ACC112 (cell line): ENCODE measurements at regions not wholly inside any gene's neighbourhood (a gene's known extent, or its start where the extent isn't known, plus 50 kb on each side); places are given as distances from the start of the nearest gene placed in this dataset.

Experiments
- H2AFZ ChIP-seq: fragments of 200-600 bp; sonication (generic); one replicate; pipeline ENCODE4 v1.6.0; 2017; ENCODE audit warnings: antibody characterized with exemption, low read length; ENCODE audit not compliant: unreplicated experiment
- H3K27ac ChIP-seq: fragments of 200-600 bp; sonication (generic); 2 replicates; pipeline ENCODE4 v1.5.1; 2014; ENCODE audit warnings: low read depth, mild to moderate bottlenecking, antibody characterized with exemption, low read length, moderate library complexity
- H3K27me3 ChIP-seq: fragments of 200-600 bp; sonication (generic); 2 replicates; pipeline ENCODE4 v1.6.1; 2014; ENCODE audit warnings: mild to moderate bottlenecking, antibody characterized with exemption, low read length, moderate library complexity, mixed read lengths; ENCODE audit not compliant: insufficient read depth
- H3K36me3 ChIP-seq: fragments of 200-600 bp; sonication (generic); 2 replicates; pipeline ENCODE4 v1.6.1; 2016; ENCODE audit warnings: mild to moderate bottlenecking, antibody characterized with exemption, low read length, moderate library complexity, mixed read lengths; ENCODE audit not compliant: insufficient read depth
- H3K4me1 ChIP-seq: fragments of 200-600 bp; sonication (generic); one replicate; pipeline ENCODE4 v1.6.1; 2016; ENCODE audit warnings: low read length, mixed read lengths; ENCODE audit not compliant: insufficient read depth, unreplicated experiment, control insufficient read depth
- H3K4me3 ChIP-seq: fragments of 200-600 bp; sonication (generic); 2 replicates; pipeline ENCODE4 v1.5.1; 2014; ENCODE audit warnings: mild to moderate bottlenecking, low read depth, low read length
- H3K79me2 ChIP-seq: fragments of 200-600 bp; sonication (generic); one replicate; pipeline ENCODE4 v1.6.0; 2016; ENCODE audit warnings: low read length; ENCODE audit not compliant: control insufficient read depth, unreplicated experiment, insufficient read depth

DNA sequence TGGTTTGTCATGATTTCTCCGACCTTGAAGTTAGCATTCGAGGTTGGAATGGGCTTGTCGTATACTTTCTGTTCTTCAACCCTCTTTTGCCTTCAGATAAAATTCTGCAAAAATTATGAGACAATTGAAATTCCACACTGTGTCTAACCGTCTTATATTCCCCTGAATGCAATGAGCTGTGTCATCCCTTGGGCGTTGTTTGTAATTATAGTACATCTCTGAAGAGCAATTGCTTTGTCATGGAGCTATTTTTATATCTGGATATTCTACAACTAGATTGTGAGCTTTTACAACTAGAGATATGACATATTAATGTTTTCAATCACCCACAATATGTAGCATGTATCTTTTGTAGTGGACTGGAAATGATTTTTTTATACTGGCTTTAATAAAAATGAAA lies 631.8 kb upstream of the SLC10A2 start:
- no peaks in the 10 kb centered on the region for H3K79me2 ChIP-seq
- no peaks in the 10 kb centered on the region for H3K4me1 ChIP-seq
- no peaks in the 10 kb centered on the region for H3K27me3 ChIP-seq
- H3K27ac ChIP-seq: no peak overlapping the region
- H3K4me3 ChIP-seq: no peak overlapping the region
- no peaks in the 10 kb centered on the region for H3K36me3 ChIP-seq
- H2AFZ ChIP-seq: no peak overlapping the region

DNA sequence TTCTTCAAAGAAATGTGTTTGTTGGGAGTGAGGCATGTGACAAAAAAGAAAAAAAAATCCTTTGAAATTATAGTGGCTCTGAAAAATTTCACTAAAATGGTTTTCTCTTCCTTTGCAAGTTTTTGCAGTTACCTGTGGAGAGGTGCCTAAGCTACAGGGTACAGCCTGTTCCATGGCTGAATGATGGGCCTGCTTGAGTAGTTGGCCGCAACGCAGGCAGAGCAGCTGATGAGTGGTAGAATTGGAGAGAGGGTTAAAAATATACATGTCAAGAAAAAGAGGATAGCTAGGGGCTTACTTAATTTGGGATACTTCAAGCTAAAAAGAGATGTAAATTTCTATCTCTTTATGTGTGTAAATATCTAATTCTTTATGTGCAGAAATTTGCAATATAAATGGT lies 629.1 kb upstream of the SLC10A2 start:
- Histone ChIP-seq H3K27ac (no peak overlapping the region), H3K36me3 (no peaks in the 10 kb centered on the region), H3K79me2 (no peaks in the 10 kb centered on the region), H2AFZ (no peak overlapping the region), H3K27me3 (no peaks in the 10 kb centered on the region), H3K4me3 (no peak overlapping the region), H3K4me1 (no peaks in the 10 kb centered on the region)

DNA sequence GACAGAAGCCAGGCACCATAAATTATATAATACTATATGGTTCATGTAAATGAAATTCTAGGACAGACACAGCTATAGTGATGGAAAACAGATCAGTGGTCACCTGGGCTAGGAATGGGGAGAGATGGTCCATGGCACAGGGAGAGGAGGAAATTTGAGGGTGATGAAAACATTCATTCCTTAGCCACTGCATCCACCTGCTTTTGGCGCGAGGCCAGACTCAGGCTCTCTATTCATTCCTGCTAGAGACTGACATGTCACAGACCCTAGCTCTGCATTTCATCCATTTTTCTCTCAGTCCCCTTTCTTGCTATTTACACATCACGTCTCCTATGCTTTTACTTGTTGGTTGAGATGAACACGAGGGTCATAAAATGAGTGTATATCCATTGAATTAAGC lies 628.3 kb upstream of the SLC10A2 start:
- H3K27me3 ChIP-seq: no peaks in the 10 kb centered on the region
- no peaks in the 10 kb centered on the region for H3K79me2 ChIP-seq
- H3K4me1 ChIP-seq: no peaks in the 10 kb centered on the region
- no peaks in the 10 kb centered on the region for H3K36me3 ChIP-seq
- no peak overlapping the region for H3K4me3 ChIP-seq
- H2AFZ ChIP-seq: no peak overlapping the region
- no peak overlapping the region for H3K27ac ChIP-seq

DNA sequence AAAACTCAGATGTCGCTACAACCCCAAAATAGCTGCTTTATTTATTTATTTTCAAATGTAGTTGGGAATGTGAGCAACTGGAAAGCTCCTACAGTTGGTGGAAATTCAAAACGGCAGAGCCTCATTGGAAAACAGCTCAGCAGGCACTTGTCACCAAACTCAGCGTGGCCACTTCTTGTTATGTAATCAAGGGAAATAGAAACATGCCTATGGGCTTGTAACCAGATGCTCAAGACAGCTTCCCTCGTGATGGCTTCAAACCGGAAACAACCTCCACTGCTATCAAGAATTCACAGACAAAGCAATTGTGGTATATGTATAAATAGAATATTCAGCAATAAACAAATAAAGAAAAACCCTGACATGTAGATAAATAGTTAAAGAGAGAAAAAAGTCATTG lies 627.8 kb upstream of the SLC10A2 start:
- no peak overlapping the region for H2AFZ ChIP-seq
- H3K27ac ChIP-seq: no peak overlapping the region
- no peaks in the 10 kb centered on the region for H3K36me3 ChIP-seq
- H3K79me2 ChIP-seq: no peaks in the 10 kb centered on the region
- no peak overlapping the region for H3K4me3 ChIP-seq
- H3K4me1 ChIP-seq: no peaks in the 10 kb centered on the region
- no peaks in the 10 kb centered on the region for H3K27me3 ChIP-seq

DNA sequence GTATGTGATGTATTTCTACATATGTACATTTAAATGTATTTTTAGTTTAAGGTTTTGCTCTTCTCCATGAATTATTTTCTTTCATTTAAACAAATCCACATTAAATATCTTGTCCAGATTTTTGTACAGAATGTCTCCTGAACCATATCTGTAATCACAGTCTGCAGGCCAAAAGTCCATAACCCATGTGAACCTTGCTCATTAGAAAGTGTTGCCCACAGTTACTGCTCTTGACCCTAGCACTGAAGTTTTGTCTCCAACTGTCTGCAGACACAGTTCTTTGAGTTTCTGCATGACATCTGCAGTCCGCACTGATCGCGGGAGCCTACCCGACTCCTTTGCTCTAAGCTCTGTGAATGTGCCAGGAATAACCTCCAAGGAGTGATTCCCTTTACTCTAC lies 626.2 kb upstream of the SLC10A2 start:
- no peaks in the 10 kb centered on the region for H3K79me2 ChIP-seq
- H2AFZ ChIP-seq: no peak overlapping the region
- no peak overlapping the region for H3K27ac ChIP-seq
- no peaks in the 10 kb centered on the region for H3K4me1 ChIP-seq
- no peaks in the 10 kb centered on the region for H3K27me3 ChIP-seq
- H3K4me3 ChIP-seq: no peak overlapping the region
- H3K36me3 ChIP-seq: no peaks in the 10 kb centered on the region

DNA sequence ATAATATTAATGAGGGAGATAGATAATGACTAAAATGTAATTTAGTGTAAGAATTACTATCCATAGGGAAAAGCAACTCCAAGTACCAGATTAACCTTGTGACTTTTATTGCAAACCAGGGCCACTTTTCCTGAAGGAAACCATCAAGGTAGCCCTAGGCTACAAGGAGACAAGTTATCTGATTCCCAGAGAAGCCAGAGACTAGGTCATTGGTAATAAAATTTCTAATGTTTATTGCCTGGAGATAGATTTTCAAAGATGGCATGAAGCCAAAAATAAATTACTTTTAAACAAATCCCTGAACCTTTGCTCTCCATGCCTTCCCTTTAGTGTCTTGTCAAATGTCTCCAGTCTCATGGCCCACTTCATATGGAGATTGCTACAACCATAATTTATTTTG lies 610.1 kb upstream of the SLC10A2 start:
- no peak overlapping the region for H3K27ac ChIP-seq
- H3K36me3 ChIP-seq: no peaks in the 10 kb centered on the region
- H3K79me2 ChIP-seq: no peaks in the 10 kb centered on the region
- H3K27me3 ChIP-seq: no peaks in the 10 kb centered on the region
- no peak overlapping the region for H2AFZ ChIP-seq
- H3K4me3 ChIP-seq: no peak overlapping the region
- no peaks in the 10 kb centered on the region for H3K4me1 ChIP-seq

DNA sequence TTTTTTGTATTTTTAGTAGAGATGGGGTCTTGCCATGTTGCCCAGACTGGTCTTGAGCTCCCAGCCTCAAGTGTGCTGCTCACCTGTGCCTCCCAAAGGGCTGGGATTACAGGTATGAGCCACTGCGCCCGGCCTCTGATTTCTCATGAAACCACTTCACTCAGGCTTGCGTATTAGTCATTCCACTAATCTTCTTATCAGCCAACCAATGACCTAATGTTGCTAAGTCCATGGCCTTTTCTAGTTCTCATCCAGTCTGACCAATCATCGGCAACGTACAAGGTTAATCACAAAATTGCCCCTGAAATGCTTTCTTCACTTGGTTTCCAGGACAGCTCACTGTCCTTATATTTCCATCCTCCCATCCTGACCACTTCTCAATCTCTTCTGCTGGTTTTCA lies 605.3 kb upstream of the SLC10A2 start:
- Histone ChIP-seq H3K4me3 (no peak overlapping the region), H2AFZ (no peak overlapping the region), H3K4me1 (no peaks in the 10 kb centered on the region), H3K27ac (no peak overlapping the region), H3K36me3 (no peaks in the 10 kb centered on the region), H3K27me3 (no peaks in the 10 kb centered on the region), H3K79me2 (no peaks in the 10 kb centered on the region)

DNA sequence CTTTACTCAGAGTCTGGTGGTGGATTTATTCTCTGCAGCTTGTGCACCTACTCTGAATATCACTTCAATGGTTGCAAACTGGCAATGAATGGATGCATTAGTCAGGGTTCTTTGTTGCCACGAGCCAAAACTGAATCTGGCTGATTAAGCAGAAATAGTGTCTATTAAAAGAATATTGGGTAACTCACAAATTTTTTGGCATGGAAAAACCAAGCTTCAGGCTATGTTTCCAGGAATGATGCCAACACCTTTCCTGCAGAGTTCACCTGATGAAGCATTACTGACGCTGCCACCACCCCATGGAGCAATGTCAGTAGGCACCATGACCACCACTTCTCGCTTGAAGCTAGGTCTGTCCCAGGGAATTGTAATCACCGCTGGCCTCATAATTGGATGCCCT lies 597.8 kb upstream of the SLC10A2 start:
- Histone ChIP-seq H3K4me3 (no peak overlapping the region), H3K27me3 (no peaks in the 10 kb centered on the region), H3K4me1 (no peaks in the 10 kb centered on the region), H3K79me2 (no peaks in the 10 kb centered on the region), H3K27ac (no peak overlapping the region), H3K36me3 (no peaks in the 10 kb centered on the region), H2AFZ (no peak overlapping the region)

DNA sequence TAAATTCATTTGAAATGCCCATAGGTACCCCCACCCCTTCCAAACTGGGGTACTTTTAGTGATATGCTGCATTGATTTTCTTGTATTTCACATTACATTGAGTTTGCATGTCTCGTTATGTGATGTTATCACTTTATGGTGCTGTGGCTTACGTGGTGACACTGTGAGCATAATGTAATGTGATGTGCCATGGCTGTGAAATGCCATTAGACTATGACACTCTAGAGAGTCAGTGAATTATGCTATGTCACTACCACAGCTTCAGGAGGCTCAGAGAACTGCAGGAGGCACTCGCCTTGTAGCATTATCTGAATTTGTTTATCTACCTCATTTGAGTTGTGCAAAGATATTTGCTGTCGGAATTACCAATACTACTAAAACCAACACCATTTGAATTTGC lies 590.1 kb upstream of the SLC10A2 start:
- no peak overlapping the region for H2AFZ ChIP-seq
- H3K27me3 ChIP-seq: no peaks in the 10 kb centered on the region
- no peaks in the 10 kb centered on the region for H3K79me2 ChIP-seq
- H3K4me1 ChIP-seq: no peaks in the 10 kb centered on the region
- H3K27ac ChIP-seq: no peak overlapping the region
- H3K36me3 ChIP-seq: no peaks in the 10 kb centered on the region
- H3K4me3 ChIP-seq: no peak overlapping the region

DNA sequence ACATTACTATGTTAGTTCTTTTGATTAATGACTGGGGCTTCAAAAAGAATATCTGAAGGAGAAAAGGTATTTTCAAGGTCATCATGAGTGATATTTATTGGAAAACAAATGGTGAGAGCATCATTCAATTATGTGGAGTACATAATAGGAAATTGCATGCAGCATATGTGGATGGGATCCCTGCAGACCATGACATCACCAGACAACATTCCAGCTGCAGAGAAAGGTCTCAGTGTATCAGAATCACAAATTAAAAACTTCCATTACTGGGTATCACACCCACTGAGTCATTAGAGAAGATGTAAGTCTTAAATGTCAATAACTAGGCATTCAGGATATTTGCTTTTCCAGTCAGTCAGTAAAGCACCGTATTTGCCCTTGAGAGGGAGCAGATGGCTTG lies 574.4 kb upstream of the SLC10A2 start:
- H3K27ac ChIP-seq: no peak overlapping the region
- H3K79me2 ChIP-seq: no peaks in the 10 kb centered on the region
- H2AFZ ChIP-seq: no peak overlapping the region
- H3K27me3 ChIP-seq: no peaks in the 10 kb centered on the region
- H3K36me3 ChIP-seq: no peaks in the 10 kb centered on the region
- H3K4me1 ChIP-seq: no peaks in the 10 kb centered on the region
- H3K4me3 ChIP-seq: no peak overlapping the region

DNA sequence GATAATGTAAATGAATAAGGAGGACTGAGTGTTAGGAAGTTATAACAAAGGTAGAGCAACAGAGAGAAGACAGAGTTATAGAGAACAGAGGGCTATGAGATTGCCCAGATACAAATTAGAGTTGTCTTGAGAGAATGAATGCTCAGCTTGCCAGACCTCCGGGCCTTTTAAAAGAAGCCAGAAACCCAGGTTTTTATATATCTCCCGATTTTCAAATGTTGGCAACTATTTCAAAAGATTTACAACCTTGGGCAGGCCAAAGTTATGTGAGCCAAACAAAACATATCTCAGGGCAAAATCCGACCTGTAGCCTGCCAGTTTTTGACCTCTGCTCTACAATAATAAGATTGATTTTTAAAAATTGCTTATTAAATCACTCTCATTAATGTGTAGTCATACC lies 573.1 kb upstream of the SLC10A2 start:
- Histone ChIP-seq H3K27me3 (no peaks in the 10 kb centered on the region), H3K4me3 (no peak overlapping the region), H3K79me2 (no peaks in the 10 kb centered on the region), H3K36me3 (no peaks in the 10 kb centered on the region), H3K27ac (no peak overlapping the region), H2AFZ (no peak overlapping the region), H3K4me1 (no peaks in the 10 kb centered on the region)

DNA sequence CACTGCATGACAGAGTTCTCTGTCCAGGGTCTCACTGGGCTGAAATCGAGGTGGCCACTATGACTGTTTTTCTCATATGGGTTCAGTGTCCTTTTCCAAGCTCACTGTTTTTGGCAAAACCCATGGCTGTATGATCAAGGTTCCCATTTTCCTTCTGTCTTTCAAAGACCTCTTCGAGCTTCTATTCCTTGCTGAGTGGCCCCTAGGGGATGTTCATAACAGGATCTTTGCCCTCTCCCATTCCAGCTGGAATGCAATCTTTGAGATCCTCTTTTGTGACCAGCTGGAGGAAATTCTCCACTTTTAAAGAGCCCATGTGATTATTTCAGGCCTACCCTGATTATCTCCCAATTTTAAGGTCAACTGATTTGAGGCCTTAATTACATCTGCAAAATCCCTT lies 572.5 kb upstream of the SLC10A2 start:
- H3K27ac ChIP-seq: no peak overlapping the region
- H2AFZ ChIP-seq: no peak overlapping the region
- H3K79me2 ChIP-seq: no peaks in the 10 kb centered on the region
- H3K4me3 ChIP-seq: no peak overlapping the region
- no peaks in the 10 kb centered on the region for H3K36me3 ChIP-seq
- no peaks in the 10 kb centered on the region for H3K27me3 ChIP-seq
- H3K4me1 ChIP-seq: no peaks in the 10 kb centered on the region
